Inflammatory macrophage (primary cell): ENCODE measurements at regions not wholly inside any gene's neighbourhood (a gene's known extent, or its start where the extent isn't known, plus 50 kb on each side); places are given as distances from the start of the nearest gene placed in this dataset.
"Not testable (repeated sequence)": the region's sequence is repeated elsewhere in the genome, so short reads cannot be mapped to it uniquely, and the experiment has no call there.

Experiments used
- DNase-seq, 2 donors: peaks; one replicate each; pipeline ENCODE4 v3.0.0-alpha.2; 2020 to 2022

- DNase-seq, result no peak
Measured at GRCh38 chr18:1304392-1304992, 399.8 kb downstream of the ADCYAP1 start.

- DNase-seq, result no peak
Measured at GRCh38 chr18:1306641-1307040, 402.0 kb downstream of the ADCYAP1 start.

GRCh38 chr18:1308686-1309085 lies 404.0 kb downstream of the ADCYAP1 start:
- no peak for DNase-seq

GRCh38 chr18:1311376-1311775 lies 406.7 kb downstream of the ADCYAP1 start:
- no peak for DNase-seq

GRCh38 chr18:1335345-1335744 lies 430.7 kb downstream of the ADCYAP1 start:
- DNase-seq, result not testable (repeated sequence)

GRCh38 chr18:1350931-1351450 lies 446.3 kb downstream of the ADCYAP1 start:
- no peak for DNase-seq

- DNase-seq, result no peak
Measured at GRCh38 chr18:1353025-1353424, 448.4 kb downstream of the ADCYAP1 start.

- no peak for DNase-seq
Measured at GRCh38 chr18:1357724-1358123, 453.1 kb downstream of the ADCYAP1 start.

- no peak for DNase-seq
Measured at GRCh38 chr18:1361936-1362335, 457.3 kb downstream of the ADCYAP1 start.

- DNase-seq, result no peak
Measured at GRCh38 chr18:1370552-1370951, 465.9 kb downstream of the ADCYAP1 start.

GRCh38 chr18:1371724-1372123 lies 467.1 kb downstream of the ADCYAP1 start:
- no peak for DNase-seq

GRCh38 chr18:1383465-1383864 lies 478.8 kb downstream of the ADCYAP1 start:
- no peak for DNase-seq

- not testable (repeated sequence) for DNase-seq
Measured at GRCh38 chr18:1388468-1388867, 483.8 kb downstream of the ADCYAP1 start.

GRCh38 chr18:1392046-1392445 lies 487.4 kb downstream of the ADCYAP1 start:
- no peak for DNase-seq

GRCh38 chr18:1392865-1393734 lies 488.4 kb downstream of the ADCYAP1 start:
- DNase-seq, result no peak

GRCh38 chr18:1393929-1394328 lies 489.3 kb downstream of the ADCYAP1 start:
- DNase-seq, result no peak

GRCh38 chr18:1394426-1394825 lies 489.8 kb downstream of the ADCYAP1 start:
- DNase-seq, result no peak

- no peak for DNase-seq
Measured at GRCh38 chr18:1394966-1395365, 490.3 kb downstream of the ADCYAP1 start.

- DNase-seq, result no peak
Measured at GRCh38 chr18:1408376-1408775, 503.7 kb downstream of the ADCYAP1 start.

- DNase-seq, result no peak
Measured at GRCh38 chr18:1412655-1413322, 508.1 kb downstream of the ADCYAP1 start.

GRCh38 chr18:1413323-1413675 lies 508.6 kb downstream of the ADCYAP1 start:
- DNase-seq, result no peak

GRCh38 chr18:1416074-1416473 lies 511.4 kb downstream of the ADCYAP1 start:
- DNase-seq, result no peak

GRCh38 chr18:1421502-1421901 lies 516.8 kb downstream of the ADCYAP1 start:
- no peak for DNase-seq

- no peak for DNase-seq
Measured at GRCh38 chr18:1422634-1423033, 518.0 kb downstream of the ADCYAP1 start.
